Retinal pigment epithelial cell (primary cell): ENCODE measurements at regions not wholly inside any gene's neighbourhood (a gene's known extent, or its start where the extent isn't known, plus 50 kb on each side); places are given as distances from the start of the nearest gene placed in this dataset.
"Not testable (repeated sequence)": the region's sequence is repeated elsewhere in the genome, so short reads cannot be mapped to it uniquely, and the experiment has no call there.

Experiments
- DNase-seq: peaks from one replicate; pipeline ENCODE4 v3.0.0-alpha.2; 2010; ENCODE audit warnings: low read depth
- H3K4me3 ChIP-seq: 2 replicates; pipeline ENCODE4 v1.5.1; 2011; ENCODE audit warnings: mild to moderate bottlenecking, low read length, control low read depth, moderate library complexity
- CTCF ChIP-seq: conservative IDR thresholded peaks from 2 replicates; pipeline ENCODE4 v1.5.1; 2011; ENCODE audit warnings: low read depth, low read length, control low read depth, inconsistent platforms

DNA sequence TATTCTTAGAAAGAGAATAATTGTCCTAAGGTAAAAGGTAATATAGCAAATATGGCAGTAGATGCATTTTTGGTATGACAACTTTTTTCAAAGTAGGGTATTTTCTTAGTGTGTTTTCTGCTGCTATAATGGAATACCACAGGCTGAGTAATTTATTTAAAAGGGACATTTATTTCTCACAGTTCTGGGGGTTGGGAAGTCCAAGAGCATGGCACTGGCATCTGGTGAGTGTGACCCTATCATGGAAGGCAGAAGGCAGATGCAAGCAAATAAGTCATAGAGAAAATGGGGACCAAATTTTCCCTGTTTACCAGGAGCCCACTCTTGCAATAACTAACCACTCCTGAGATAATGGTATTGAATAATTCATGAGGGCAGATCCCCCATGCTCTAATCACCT is 922.5 kb upstream of the MAN1A1 start:
- H3K4me3 ChIP-seq: no peak overlapping the region
- DNase-seq: no peak
- no peak for TF ChIP-seq CTCF

GRCh38 chr6:120268256-120268655 is 918.7 kb upstream of the MAN1A1 start:
- not testable (repeated sequence) for DNase-seq, H3K4me3 ChIP-seq

DNA sequence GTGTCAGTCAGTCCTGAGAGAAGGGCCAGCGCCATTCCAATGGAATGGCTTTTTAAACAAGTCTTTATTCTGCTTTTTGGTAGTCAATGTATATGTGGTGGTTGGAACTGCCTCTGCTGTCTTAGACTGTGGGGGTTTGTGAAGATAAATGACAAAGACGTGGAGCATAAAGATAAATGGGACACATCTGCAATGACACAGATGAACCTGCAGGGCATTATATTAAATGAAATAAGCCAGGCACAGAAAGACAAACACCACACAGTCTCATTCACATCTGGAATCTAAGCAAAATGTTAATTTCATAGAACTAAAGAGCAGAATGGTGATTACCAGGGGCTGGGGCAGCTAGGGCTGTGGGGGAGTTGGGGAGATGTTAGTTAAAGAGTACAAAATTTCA is 912.8 kb upstream of the MAN1A1 start:
- DNase-seq: no peak
- H3K4me3 ChIP-seq: no peak overlapping the region
- no peak for TF ChIP-seq CTCF

DNA sequence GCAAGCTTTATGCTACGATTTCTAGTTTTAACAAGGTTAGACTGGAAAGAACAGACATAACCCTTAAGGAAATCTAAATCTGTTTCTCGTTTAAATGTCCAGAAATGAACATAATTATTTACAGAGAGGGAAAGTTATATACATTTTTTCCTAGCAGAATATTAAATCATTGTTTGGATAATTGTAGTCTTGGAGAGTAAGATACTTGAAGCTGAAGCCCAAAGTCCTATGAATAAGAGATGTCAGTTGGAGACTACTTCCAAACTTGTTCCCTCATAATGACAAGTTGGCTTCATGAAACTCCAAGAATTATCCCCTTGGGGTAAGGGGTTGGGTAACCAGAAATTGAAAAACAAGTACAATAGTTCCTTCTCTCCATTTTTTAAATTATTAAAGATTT is 911.1 kb upstream of the MAN1A1 start:
- TF ChIP-seq CTCF: no peak
- DNase-seq: no peak
- H3K4me3 ChIP-seq: no peak overlapping the region

- TF ChIP-seq CTCF: no peak
- no peak for DNase-seq
- H3K4me3 ChIP-seq: no peak overlapping the region
These were observed 905.1 kb upstream of the MAN1A1 start for GRCh38 chr6:120254651-120255050.

DNA sequence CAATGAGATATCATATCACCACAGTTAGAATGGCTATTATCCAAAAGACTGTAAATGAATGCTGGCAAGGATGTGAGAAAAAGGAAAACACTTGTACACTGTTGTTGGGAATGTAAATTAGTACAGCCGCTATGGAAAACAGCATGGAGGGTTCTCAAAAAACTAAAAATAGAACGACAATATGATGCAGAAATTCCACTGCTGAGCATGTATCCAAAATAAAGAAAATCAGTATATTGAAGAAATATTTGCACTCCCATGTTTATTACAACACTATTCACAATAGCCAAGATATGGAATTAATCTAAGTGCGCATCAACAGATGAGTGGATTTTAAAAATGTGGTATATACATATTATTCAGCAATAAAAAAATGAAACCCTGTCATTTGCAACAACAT is 898.9 kb upstream of the MAN1A1 start:
- no peak overlapping the region for H3K4me3 ChIP-seq
- no peak for TF ChIP-seq CTCF
- DNase-seq: no peak

DNA sequence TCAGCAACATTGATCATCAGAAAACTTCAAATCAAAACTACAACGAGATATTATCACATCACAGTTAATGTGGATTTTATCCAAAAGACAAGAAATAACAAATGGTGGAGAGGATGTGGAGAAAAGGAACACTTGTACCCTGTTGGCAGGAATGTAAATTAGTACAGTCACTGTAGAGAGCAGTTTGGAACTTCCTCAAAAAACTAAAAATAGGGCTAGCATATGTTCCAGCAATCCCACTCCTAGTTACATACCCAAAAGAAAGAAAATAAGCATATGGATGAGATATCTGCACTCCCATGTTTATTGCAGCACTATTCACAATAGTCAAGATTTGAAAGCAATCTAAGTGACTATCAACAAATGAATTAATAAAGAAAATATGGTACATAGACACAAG is 887.7 kb upstream of the MAN1A1 start:
- TF ChIP-seq CTCF: no peak

DNA sequence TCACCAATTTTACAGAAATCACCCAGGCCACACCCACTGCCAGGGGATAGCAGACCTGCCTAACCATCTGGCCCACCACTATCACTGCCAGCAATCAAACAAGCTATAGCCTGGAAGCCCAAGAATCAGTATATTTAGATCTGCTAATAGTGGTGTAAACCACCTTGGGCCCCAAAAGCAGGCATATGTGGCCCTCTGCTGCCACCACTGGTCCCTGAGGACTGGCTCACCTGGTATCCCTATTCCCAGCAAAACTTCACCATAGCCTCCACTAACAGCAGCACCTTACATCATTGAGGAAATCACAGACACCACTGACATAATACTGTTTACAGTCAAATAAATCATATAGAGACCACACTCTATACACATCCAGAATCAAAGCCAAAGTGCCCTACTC is 880.4 kb upstream of the MAN1A1 start:
- no peak for DNase-seq
- TF ChIP-seq CTCF: no peak
- no peak overlapping the region for H3K4me3 ChIP-seq

More for the DNA sequence above, 887.7 kb upstream of the MAN1A1 start:
- H3K4me3 ChIP-seq: no peak overlapping the region
- DNase-seq: no peak
